ENCODE measurements at regions not wholly inside any gene's neighbourhood (a gene's known extent, or its start where the extent isn't known, plus 50 kb on each side); places are given as distances from the start of the nearest gene placed in this dataset.

DNA sequence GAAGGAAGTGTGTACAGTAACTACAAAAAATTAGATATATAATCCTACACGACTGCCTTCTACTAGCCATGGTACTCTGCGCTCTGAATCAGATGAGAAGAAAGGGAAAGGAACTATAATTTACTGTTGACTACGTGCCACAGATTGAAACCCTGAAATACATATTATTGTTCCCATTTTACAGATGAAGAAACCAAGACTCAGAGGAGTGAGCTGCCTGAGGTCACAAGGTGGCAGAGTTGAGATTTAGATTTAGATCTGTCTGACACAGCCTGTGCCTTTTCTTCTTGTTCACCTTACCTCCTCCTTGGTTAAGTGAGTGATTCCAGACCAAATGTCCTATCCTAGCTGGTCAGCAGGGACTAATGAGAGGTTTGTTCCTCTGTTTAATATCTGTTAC lies 61.6 kb upstream of the OR4E1 start:
- no peak for DNase-seq (ENCODE audit: low spot score)

DNA sequence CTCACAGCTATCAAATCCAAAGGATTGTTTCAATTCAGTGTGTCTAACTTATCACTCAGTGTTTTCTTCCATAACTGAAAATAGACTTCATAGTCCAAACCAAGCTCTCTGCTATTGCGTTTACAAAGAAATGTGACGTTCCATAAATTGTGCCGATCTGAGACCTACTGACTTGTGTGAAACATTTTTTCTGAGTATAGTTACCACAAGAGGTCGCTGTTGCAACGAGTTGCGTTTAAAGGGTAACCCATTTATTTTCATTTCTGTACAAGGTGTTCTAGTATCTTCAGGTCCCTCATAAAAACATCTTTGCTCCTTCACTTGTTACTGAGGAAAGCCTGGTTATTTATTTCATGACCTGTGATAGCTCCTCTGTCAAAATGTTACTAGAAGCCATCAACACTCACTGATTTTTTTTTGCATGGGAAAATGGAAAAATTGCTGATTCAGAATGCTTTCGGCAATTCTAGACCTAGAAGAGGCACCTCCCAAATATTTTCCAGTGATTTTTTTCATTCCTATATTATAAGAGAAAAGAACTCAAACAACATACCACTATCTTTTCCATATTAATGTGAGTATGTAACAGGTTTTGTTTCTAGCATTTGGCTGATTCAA lies 60.9 kb upstream of the OR4E1 start:
- peak; percentile 18 for DNase-seq (ENCODE audit: low spot score)

DNA sequence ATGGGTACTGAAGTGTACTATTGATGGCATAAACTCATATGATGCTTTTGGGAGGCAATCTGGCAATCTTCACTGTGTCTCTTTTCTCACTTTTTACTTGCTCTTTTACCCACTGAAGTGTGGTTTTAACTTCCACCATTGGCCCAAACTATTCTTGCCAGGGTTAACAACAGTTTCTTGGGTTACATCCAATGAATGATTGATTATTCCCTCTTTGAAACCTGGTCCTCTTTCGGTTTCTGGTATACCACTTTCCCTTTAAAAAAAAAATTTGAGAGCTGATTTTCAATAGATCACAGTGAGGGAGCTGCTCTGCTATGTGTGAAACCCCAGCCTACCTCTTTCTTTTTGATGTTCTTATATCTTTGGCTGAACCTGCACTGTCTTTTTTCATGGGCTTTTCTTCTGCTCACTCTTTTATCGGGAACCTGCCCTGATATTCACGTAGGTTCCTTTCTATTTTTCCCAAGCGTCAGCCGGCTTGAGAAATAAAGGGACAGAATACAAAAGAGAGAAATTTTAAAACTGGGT lies 56.1 kb upstream of the OR4E1 start:
- no peak for DNase-seq (ENCODE audit: low spot score)

DNA sequence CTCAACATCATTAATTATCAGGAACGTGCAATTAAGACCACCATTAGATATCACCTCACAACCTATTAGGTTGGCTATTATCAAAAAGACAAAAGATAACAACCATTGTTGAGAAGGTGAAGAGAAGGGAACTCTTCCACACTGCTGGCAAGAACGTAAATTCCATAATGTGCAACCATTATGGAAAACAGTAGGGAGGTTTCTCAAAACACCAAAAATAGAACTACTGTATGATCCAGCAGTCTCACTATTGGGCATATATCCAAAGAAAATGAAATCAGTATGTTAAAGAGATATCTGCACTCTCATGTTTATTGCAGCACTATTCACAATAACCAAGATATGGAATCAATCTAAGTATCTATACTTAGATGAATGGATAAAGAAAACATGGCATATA lies 51.6 kb upstream of the OR4E1 start:
- no peak for DNase-seq (ENCODE audit: low spot score)

DNA sequence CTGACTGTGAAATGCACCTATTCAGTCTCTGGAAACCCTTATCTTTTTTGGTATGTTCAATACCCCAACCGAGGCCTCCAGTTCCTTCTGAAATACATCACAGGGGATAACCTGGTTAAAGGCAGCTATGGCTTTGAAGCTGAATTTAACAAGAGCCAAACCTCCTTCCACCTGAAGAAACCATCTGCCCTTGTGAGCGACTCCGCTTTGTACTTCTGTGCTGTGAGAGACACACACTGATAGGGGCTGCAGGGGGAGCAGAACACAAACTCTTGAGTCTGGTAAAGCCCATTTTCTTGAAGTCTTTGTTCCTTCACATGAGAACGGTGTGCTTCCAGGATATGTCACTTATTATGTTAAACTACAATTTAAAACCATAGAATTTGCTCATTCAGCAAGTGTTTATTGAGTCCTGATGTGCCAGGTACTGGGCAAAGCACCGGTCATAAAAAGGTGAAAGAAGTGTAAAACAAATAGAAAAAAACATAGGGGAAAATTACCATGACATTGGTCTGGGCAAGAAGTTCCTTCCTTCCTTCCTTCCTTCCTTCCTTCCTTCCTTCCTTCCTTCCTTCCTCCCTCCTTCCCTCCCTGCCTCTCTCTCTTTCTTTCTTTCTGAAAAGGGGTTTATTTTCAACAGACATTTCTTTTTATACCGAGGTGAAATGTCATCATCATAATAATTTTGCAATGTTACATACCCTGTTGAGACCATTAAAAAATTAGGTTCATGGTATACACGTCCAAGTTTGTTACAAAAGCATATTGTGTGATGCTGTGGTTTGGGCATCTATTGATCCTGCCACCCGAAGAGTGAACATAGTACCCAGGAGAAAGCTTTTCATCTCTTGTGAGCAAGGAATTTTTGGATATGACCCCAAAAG lies 50.7 kb upstream of the OR4E1 start:
- DNase-seq (ENCODE audit: low spot score): no peak

DNA sequence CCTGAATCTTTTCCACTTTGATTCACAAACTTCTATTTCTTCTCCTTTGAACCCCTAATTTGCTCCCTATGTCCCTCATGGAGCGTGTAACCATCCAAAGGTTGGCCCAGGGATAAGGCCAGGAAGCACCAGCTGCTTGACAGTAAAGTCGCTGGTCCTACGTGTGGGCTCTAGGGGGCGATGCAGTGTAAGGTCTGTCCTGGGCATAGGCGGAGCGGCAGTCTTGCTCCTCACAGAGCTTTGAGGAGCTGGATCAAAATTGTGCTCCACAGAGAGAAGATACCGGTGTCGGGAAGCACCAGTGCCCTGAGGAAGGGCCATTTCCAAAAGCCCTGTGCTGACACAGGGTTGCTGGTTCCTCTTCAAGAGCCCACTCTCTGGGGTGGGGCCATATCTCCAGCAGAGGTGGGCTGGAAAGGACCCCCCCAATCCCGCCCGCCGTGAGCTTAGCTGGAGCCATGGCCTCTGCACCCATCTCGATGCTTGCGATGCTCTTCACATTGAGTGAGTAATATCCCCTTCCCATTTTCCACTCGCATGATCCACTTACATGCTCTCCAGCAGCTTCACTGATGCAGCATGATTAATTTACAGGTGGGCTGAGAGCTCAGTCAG lies 49.9 kb upstream of the OR4E1 start:
- DNase-seq (ENCODE audit: low spot score): no peak

All from kidney capillary endothelial cell (primary cell).